Mesendoderm (in vitro differentiated cells): ENCODE measurements at regions not wholly inside any gene's neighbourhood (a gene's known extent, or its start where the extent isn't known, plus 50 kb on each side); places are given as distances from the start of the nearest gene placed in this dataset.

ENCODE experiments used
- DNase-seq: peaks from one replicate; pipeline ENCODE4 v3.0.0; 2013
- H2AK5ac ChIP-seq: 2 replicates; pipeline ENCODE4 v1.6.1; 2013; ENCODE audit warnings: low read length, inconsistent platforms
- H2BK120ac ChIP-seq: 2 replicates; pipeline ENCODE4 v1.6.1; 2013; ENCODE audit warnings: low read depth, mild to moderate bottlenecking, low read length, moderate library complexity, mixed read lengths
- H2BK15ac ChIP-seq: replicated peaks from 2 replicates; pipeline ENCODE4 v1.6.1; 2013; ENCODE audit warnings: low read depth, mild to moderate bottlenecking, moderate library complexity
- H2BK5ac ChIP-seq: 2 replicates; pipeline ENCODE4 v1.6.1; 2013; ENCODE audit warnings: low read length, inconsistent platforms
- H3K18ac ChIP-seq: 2 replicates; pipeline ENCODE4 v1.6.1; 2013; ENCODE audit warnings: mild to moderate bottlenecking, low read length, mixed read lengths
- H3K23ac ChIP-seq: one replicate; pipeline ENCODE4 v1.6.1; 2013; ENCODE audit warnings: low read length
- H3K27ac ChIP-seq: 2 replicates; pipeline ENCODE4 v1.5.1; 2013; ENCODE audit warnings: low read depth, mild to moderate bottlenecking, inconsistent platforms, low read length, moderate library complexity
- H3K27me3 ChIP-seq: 2 replicates; pipeline ENCODE4 v1.6.1; 2013; ENCODE audit warnings: low read length, control low read depth, mild to moderate bottlenecking, inconsistent platforms; ENCODE audit not compliant: insufficient read depth, poor library complexity
- H3K36me3 ChIP-seq: 2 replicates; pipeline ENCODE4 v1.6.1; 2013; ENCODE audit warnings: low read length, inconsistent platforms; ENCODE audit not compliant: control insufficient read depth, insufficient read depth
- H3K4ac ChIP-seq: one replicate; pipeline ENCODE4 v1.6.1; 2013; ENCODE audit warnings: low read depth, mild to moderate bottlenecking, low read length, moderate library complexity
- H3K4me1 ChIP-seq: 2 replicates; pipeline ENCODE4 v1.6.1; 2013; ENCODE audit warnings: low read depth, low read length, inconsistent platforms; ENCODE audit not compliant: control insufficient read depth
- H3K4me2 ChIP-seq: 2 replicates; pipeline ENCODE4 v1.6.1; 2013; ENCODE audit warnings: low read length
- H3K4me3 ChIP-seq: 2 replicates; pipeline ENCODE4 v1.5.1; 2013; ENCODE audit warnings: mild to moderate bottlenecking, low read length
- H3K56ac ChIP-seq: one replicate; pipeline ENCODE4 v1.6.1; 2013; ENCODE audit warnings: low read length
- H3K79me1 ChIP-seq: 2 replicates; pipeline ENCODE4 v1.6.1; 2013; ENCODE audit warnings: low read length, inconsistent platforms
- H3K79me2 ChIP-seq: 2 replicates; pipeline ENCODE4 v1.6.1; 2013; ENCODE audit warnings: mild to moderate bottlenecking, low read length; ENCODE audit not compliant: control insufficient read depth, insufficient read depth
- H3K9ac ChIP-seq: 2 replicates; pipeline ENCODE4 v1.6.1; 2013; ENCODE audit warnings: low read length, inconsistent platforms
- H4K5ac ChIP-seq: one replicate; pipeline ENCODE4 v1.6.1; 2013; ENCODE audit warnings: low read length
- H4K8ac ChIP-seq: one replicate; pipeline ENCODE4 v1.6.1; 2013; ENCODE audit warnings: low read depth, mild to moderate bottlenecking, control low read depth, low read length, moderate library complexity
- WGBS: extraction: QIAGEN DNeasy Blood & Tissue Kit; methylation state at CpG from one replicate; pipeline ENCODE4 v1.1.7; 2013; ENCODE audit warnings: low lambda C conversion rate, missing lambda C conversion rate; ENCODE audit not compliant: insufficient coverage; ENCODE audit errors: extremely low coverage; 5-methylcytosine and 5-hydroxymethylcytosine counted together

- Histone ChIP-seq H3K18ac (no peak overlapping the region), H3K36me3 (no peaks in the 10 kb centered on the region), H3K27ac (no peak overlapping the region), H3K4me2 (no peak overlapping the region), H3K23ac (no peak overlapping the region), H3K56ac (no peak overlapping the region), H3K79me1 (no peaks in the 10 kb centered on the region), H3K9ac (no peak overlapping the region), H2BK15ac (no peak overlapping the region), H3K4me3 (no peak overlapping the region), H3K27me3 (no peaks in the 10 kb centered on the region), H3K79me2 (no peaks in the 10 kb centered on the region), H2AK5ac (no peak overlapping the region), H3K4me1 (no peaks in the 10 kb centered on the region), H3K4ac (no peak overlapping the region), H4K8ac (no peak overlapping the region), H2BK120ac (no peak overlapping the region), H4K5ac (no peak overlapping the region), H2BK5ac (no peak overlapping the region)
- no CpG with 5 or more reads among the region's 4 CpGs for WGBS
- no peak for DNase-seq
Observed at GRCh38 chr9:86591472-86591871, 237.3 kb upstream of the TUT7 start.

- Histone ChIP-seq H4K8ac (no peak overlapping the region), H3K27ac (no peak overlapping the region), H2AK5ac (no peak overlapping the region), H4K5ac (no peak overlapping the region), H2BK15ac (no peak overlapping the region), H3K4me3 (no peak overlapping the region), H3K4me1 (no peaks in the 10 kb centered on the region), H2BK120ac (no peak overlapping the region), H2BK5ac (no peak overlapping the region), H3K23ac (no peak overlapping the region), H3K27me3 (no peaks in the 10 kb centered on the region), H3K18ac (no peak overlapping the region), H3K79me1 (no peaks in the 10 kb centered on the region), H3K4me2 (no peak overlapping the region), H3K79me2 (no peaks in the 10 kb centered on the region), H3K56ac (no peak overlapping the region), H3K36me3 (no peaks in the 10 kb centered on the region), H3K4ac (no peak overlapping the region), H3K9ac (no peak overlapping the region)
- no CpG with 5 or more reads among the region's 11 CpGs for WGBS
- no peak for DNase-seq
Observed at GRCh38 chr9:86589730-86590129, 235.5 kb upstream of the TUT7 start.

GRCh38 chr9:86589273-86589672 lies 235.1 kb upstream of the TUT7 start:
- Histone ChIP-seq H3K79me1 (no peaks in the 10 kb centered on the region), H2AK5ac (no peak overlapping the region), H3K27me3 (no peaks in the 10 kb centered on the region), H2BK5ac (no peak overlapping the region), H3K4me2 (no peak overlapping the region), H3K36me3 (no peaks in the 10 kb centered on the region), H4K8ac (no peak overlapping the region), H3K23ac (no peak overlapping the region), H3K4ac (no peak overlapping the region), H3K4me1 (no peaks in the 10 kb centered on the region), H3K27ac (no peak overlapping the region), H2BK15ac (no peak overlapping the region), H3K79me2 (no peaks in the 10 kb centered on the region), H3K56ac (no peak overlapping the region), H3K18ac (no peak overlapping the region), H3K9ac (no peak overlapping the region), H4K5ac (no peak overlapping the region), H3K4me3 (no peak overlapping the region), H2BK120ac (no peak overlapping the region)
- WGBS = no CpG with 5 or more reads among the region's 6 CpGs
- DNase-seq = peak; percentile 60

GRCh38 chr9:86586144-86586494 lies 231.9 kb upstream of the TUT7 start:
- H4K8ac ChIP-seq = no peak overlapping the region
- no peak overlapping the region for H3K4me3 ChIP-seq
- no peak overlapping the region for H3K23ac ChIP-seq
- no peak overlapping the region for H3K27ac ChIP-seq
- no peak overlapping the region for H3K18ac ChIP-seq
- no peaks in the 10 kb centered on the region for H3K4me1 ChIP-seq
- H2BK15ac ChIP-seq = no peak overlapping the region
- no peaks in the 10 kb centered on the region for H3K27me3 ChIP-seq
- H3K79me2 ChIP-seq = no peaks in the 10 kb centered on the region
- no peak overlapping the region for H3K9ac ChIP-seq
- no peaks in the 10 kb centered on the region for H3K79me1 ChIP-seq
- no peak overlapping the region for H2BK120ac ChIP-seq
- no peak for DNase-seq
- no peak overlapping the region for H2AK5ac ChIP-seq
- no peaks in the 10 kb centered on the region for H3K36me3 ChIP-seq
- H2BK5ac ChIP-seq = no peak overlapping the region
- H4K5ac ChIP-seq = no peak overlapping the region
- H3K4ac ChIP-seq = no peak overlapping the region
- H3K56ac ChIP-seq = no peak overlapping the region
- no peak overlapping the region for H3K4me2 ChIP-seq

GRCh38 chr9:86585422-86586143 lies 231.4 kb upstream of the TUT7 start:
- H3K18ac ChIP-seq = no peak overlapping the region
- no CpG with 5 or more reads among the region's 7 CpGs for WGBS
- no peak overlapping the region for H2AK5ac ChIP-seq
- H4K8ac ChIP-seq = no peak overlapping the region
- no peak overlapping the region for H3K56ac ChIP-seq
- H3K23ac ChIP-seq = no peak overlapping the region
- no peaks in the 10 kb centered on the region for H3K79me2 ChIP-seq
- no peaks in the 10 kb centered on the region for H3K79me1 ChIP-seq
- no peak overlapping the region for H3K27ac ChIP-seq
- no peak overlapping the region for H4K5ac ChIP-seq
- DNase-seq = peak; percentile 14
- no peaks in the 10 kb centered on the region for H3K36me3 ChIP-seq
- no peak overlapping the region for H2BK120ac ChIP-seq
- H3K4ac ChIP-seq = no peak overlapping the region
- no peaks in the 10 kb centered on the region for H3K27me3 ChIP-seq
- no peak overlapping the region for H3K4me3 ChIP-seq
- H3K4me1 ChIP-seq = no peaks in the 10 kb centered on the region
- no peak overlapping the region for H3K4me2 ChIP-seq
- H3K9ac ChIP-seq = no peak overlapping the region
- no peak overlapping the region for H2BK5ac ChIP-seq
- no peak overlapping the region for H2BK15ac ChIP-seq

- DNase-seq = no peak
- no CpG with 5 or more reads among the region's 6 CpGs for WGBS
- H3K23ac ChIP-seq = no peak overlapping the region
- no peaks in the 10 kb centered on the region for H3K4me1 ChIP-seq
- no peak overlapping the region for H4K8ac ChIP-seq
- H3K79me2 ChIP-seq = no peaks in the 10 kb centered on the region
- no peak overlapping the region for H3K4me3 ChIP-seq
- no peaks in the 10 kb centered on the region for H3K27me3 ChIP-seq
- no peak overlapping the region for H3K9ac ChIP-seq
- no peak overlapping the region for H2BK15ac ChIP-seq
- H2AK5ac ChIP-seq = no peak overlapping the region
- no peak overlapping the region for H3K4ac ChIP-seq
- H2BK5ac ChIP-seq = no peak overlapping the region
- H3K18ac ChIP-seq = no peak overlapping the region
- no peak overlapping the region for H4K5ac ChIP-seq
- no peaks in the 10 kb centered on the region for H3K36me3 ChIP-seq
- no peak overlapping the region for H3K27ac ChIP-seq
- no peak overlapping the region for H2BK120ac ChIP-seq
- H3K79me1 ChIP-seq = no peaks in the 10 kb centered on the region
- H3K4me2 ChIP-seq = no peak overlapping the region
- no peak overlapping the region for H3K56ac ChIP-seq
Observed at GRCh38 chr9:86580688-86581087, 226.5 kb upstream of the TUT7 start.
